IMR-90 (cell line): ENCODE measurements at regions not wholly inside any gene's neighbourhood (a gene's known extent, or its start where the extent isn't known, plus 50 kb on each side); places are given as distances from the start of the nearest gene placed in this dataset.

ENCODE experiments used
- ATAC-seq: fragments of 200-7000 bp; cut with Tn5 transposase; 2 replicates; pipeline ENCODE4 v1.9.1; 2020; ENCODE audit warnings: low read depth, mild to moderate bottlenecking, moderate library complexity
- BruUV-seq: library from RNA; stranded (reverse); fragments of 400-500 nt; replicated peaks from 2 replicates; lab custom pipeline; 2021; lab: Mats Ljungman, UMichigan
- CTCF ChIA-PET: fragments of 300-600 bp; formaldehyde crosslinking; extraction: SDS; loops from one replicate; lab custom pipeline; 2021; ENCODE audit warnings: antibody characterized with exemption; lab: Yijun Ruan, JAX
- POLR2A ChIA-PET: fragments of 300-600 bp; sonication (Branson Sonifier 250); formaldehyde crosslinking; loops from one replicate; lab custom pipeline; 2022; ENCODE audit warnings: antibody characterized with exemption; ENCODE audit not compliant: unreplicated experiment; lab: Charles Lee
- DNase-seq: peaks from one replicate; pipeline ENCODE4 v3.0.0; 2013
- H2AFZ ChIP-seq: replicated peaks from 2 replicates; pipeline ENCODE3; 2013; ENCODE audit warnings: low read length, mild to moderate bottlenecking; ENCODE audit not compliant: poor library complexity
- H2AK5ac ChIP-seq: 2 replicates; pipeline ENCODE4 v1.6.1; 2013; ENCODE audit warnings: low read depth, low read length, inconsistent platforms
- H2AK9ac ChIP-seq: replicated peaks from 2 replicates; pipeline ENCODE3; 2013; ENCODE audit warnings: mild to moderate bottlenecking, low read depth, low read length, moderate library complexity; ENCODE audit not compliant: poor library complexity
- H2BK120ac ChIP-seq: 2 replicates; pipeline ENCODE4 v1.6.1; 2013; ENCODE audit warnings: low read depth, low read length, inconsistent platforms
- H2BK15ac ChIP-seq: 3 replicates; pipeline ENCODE4 v1.6.1; 2013; ENCODE audit warnings: low read depth, low read length, inconsistent platforms
- H2BK20ac ChIP-seq: 2 replicates; pipeline ENCODE4 v1.6.1; 2013; ENCODE audit warnings: low read depth, mild to moderate bottlenecking, inconsistent platforms, low read length, moderate library complexity
- H2BK5ac ChIP-seq: 2 replicates; pipeline ENCODE4 v1.6.1; 2013; ENCODE audit warnings: mild to moderate bottlenecking, low read depth, low read length, inconsistent platforms; ENCODE audit not compliant: poor library complexity, severe bottlenecking
- H3K14ac ChIP-seq: replicated peaks from 2 replicates; pipeline ENCODE4 v1.6.1; 2013; ENCODE audit warnings: low read depth, low read length, inconsistent platforms
- H3K18ac ChIP-seq: 2 replicates; pipeline ENCODE4 v1.6.1; 2013; ENCODE audit warnings: low read depth, low read length, control low read depth
- H3K23ac ChIP-seq: 2 replicates; pipeline ENCODE4 v1.6.1; 2013; ENCODE audit warnings: low read depth, low read length, inconsistent platforms
- H3K27ac ChIP-seq: 2 replicates; pipeline ENCODE4 v1.5.1; 2013; ENCODE audit warnings: mild to moderate bottlenecking, control low read depth, low read length; ENCODE audit not compliant: insufficient read depth
- H3K27me3 ChIP-seq: 2 replicates; pipeline ENCODE4 v1.6.1; 2013; ENCODE audit warnings: low read length; ENCODE audit not compliant: control insufficient read depth, insufficient read depth
- H3K36me3 ChIP-seq: 2 replicates; pipeline ENCODE4 v1.6.1; 2013; ENCODE audit warnings: low read length, mixed read lengths; ENCODE audit not compliant: control insufficient read depth, insufficient read depth
- H3K4ac ChIP-seq: 2 replicates; pipeline ENCODE4 v1.6.1; 2013; ENCODE audit warnings: low read depth, low read length, inconsistent platforms
- H3K4me1 ChIP-seq: 2 replicates; pipeline ENCODE4 v1.6.1; 2013; ENCODE audit warnings: low read length, mixed read lengths; ENCODE audit not compliant: control insufficient read depth, insufficient read depth
- H3K4me2 ChIP-seq: 2 replicates; pipeline ENCODE4 v1.6.1; 2013; ENCODE audit warnings: low read depth, mild to moderate bottlenecking, control low read depth, low read length, moderate library complexity
- H3K4me3 ChIP-seq: 2 replicates; pipeline ENCODE4 v1.5.1; 2013; ENCODE audit warnings: low read depth, mild to moderate bottlenecking, control low read depth, low read length, moderate library complexity; ENCODE audit not compliant: insufficient read depth
- H3K56ac ChIP-seq: 2 replicates; pipeline ENCODE4 v1.6.1; 2013; ENCODE audit warnings: low read length, inconsistent platforms; ENCODE audit not compliant: insufficient read depth; ENCODE audit errors: extremely low read depth
- H3K79me1 ChIP-seq, 2 experiments: 2 replicates each; pipeline ENCODE4 v1.6.1; 2013; ENCODE audit warnings: low read length in 2 of 2, inconsistent platforms in 1 of 2, low read depth in 1 of 2
- H3K9ac ChIP-seq: 2 replicates; pipeline ENCODE4 v1.6.1; 2013; ENCODE audit warnings: low read depth, low read length, control low read depth
- H3K9me1 ChIP-seq: 2 replicates; pipeline ENCODE4 v1.6.1; 2013; ENCODE audit warnings: low read length, inconsistent platforms; ENCODE audit not compliant: insufficient read depth
- H3K9me3 ChIP-seq: 2 replicates; pipeline ENCODE4 v1.6.1; 2013; ENCODE audit warnings: low read length; ENCODE audit not compliant: control insufficient read depth, insufficient read depth
- H4K20me1 ChIP-seq: 2 replicates; pipeline ENCODE4 v1.6.1; 2013; ENCODE audit warnings: low read length, inconsistent platforms; ENCODE audit not compliant: insufficient read depth
- H4K5ac ChIP-seq: 2 replicates; pipeline ENCODE4 v1.6.1; 2013; ENCODE audit warnings: mild to moderate bottlenecking, low read depth, low read length, control low read depth
- H4K8ac ChIP-seq, 2 experiments: 2 replicates each; pipeline ENCODE4 v1.6.1; 2013; ENCODE audit warnings: low read depth in 2 of 2, low read length in 2 of 2, control low read depth in 1 of 2, inconsistent platforms in 1 of 2
- H4K91ac ChIP-seq: 2 replicates; pipeline ENCODE4 v1.6.1; 2013; ENCODE audit warnings: low read depth, low read length, inconsistent platforms; ENCODE audit not compliant: insufficient read depth
- CHD1 ChIP-seq: IDR thresholded peaks from 2 replicates; pipeline ENCODE4 v1.6.1; 2012; ENCODE audit warnings: low read depth, low read length, improper control_type of control experiment
- SMC3 ChIP-seq: fragments of 150-350 bp; IDR thresholded peaks from 2 replicates; pipeline ENCODE4 v1.6.1; 2016; ENCODE audit warnings: low read depth, mild to moderate bottlenecking, antibody characterized with exemption, low read length, moderate library complexity
- WGBS, 2 experiments: methylation state at CpG; one replicate each; pipeline versions ENCODE4 v1.1.5 to v1.1.7; 2013; ENCODE audit warnings: missing lambda C conversion rate in 2 of 2; ENCODE audit not compliant: insufficient read length in 1 of 2; ENCODE audit errors: extremely low coverage in 2 of 2; 5-methylcytosine and 5-hydroxymethylcytosine counted together
- dilution Hi-C: fragments of 300-500 bp; cut with HindIII; formaldehyde crosslinking; loops from one replicate; pipeline ENCODE4 v1.14.3; 2018; ENCODE audit warnings: low sequenced_read_pairs; ENCODE audit not compliant: unreplicated experiment
- in situ Hi-C: fragments of 300-500 bp; cut with MboI; formaldehyde crosslinking; loops from 3 replicates; pipeline ENCODE4 v1.14.3; 2019; ENCODE audit warnings: low sequenced_read_pairs, inconsistent platforms, mixed read lengths
- intact Hi-C: fragments of 100-400 bp; cut with micrococcal nuclease; formaldehyde crosslinking; loops from 2 replicates; pipeline ENCODE4 v1.10.0; 2022

GRCh38 chr14:49479432-49479831 lies 106.7 kb downstream of the RPS29 start:
- TF ChIP-seq CHD1 (no peak), SMC3 (no peak)
- no peak overlapping the region for H4K91ac ChIP-seq
- H4K20me1 ChIP-seq, result no peaks in the 10 kb centered on the region
- no peaks in the 10 kb centered on the region; the same call in 1 of the 2 replicates for H3K27me3 ChIP-seq
- no peaks in the 10 kb centered on the region for H3K4me1 ChIP-seq
- no peak overlapping the region for H3K9ac ChIP-seq
- H2AFZ ChIP-seq, result no peak overlapping the region
- no peak overlapping the region for H2BK15ac ChIP-seq
- H3K27ac ChIP-seq, result no peak overlapping the region
- POLR2A ChIA-PET, result no interaction called here
- no peak overlapping the region for H2BK20ac ChIP-seq
- intact Hi-C loops (no loop called here), in situ Hi-C loops (no loop called here), dilution Hi-C loops (no loop called here)
- H3K4me3 ChIP-seq, result no peak overlapping the region
- H2BK5ac ChIP-seq, result no peak overlapping the region
- no peaks in the 10 kb centered on the region for H3K36me3 ChIP-seq
- no peak overlapping the region for H2AK9ac ChIP-seq
- DNase-seq, result no peak
- H4K8ac ChIP-seq, result no peak overlapping the region
- CTCF ChIA-PET, result interaction anchor here (0.6 kb wide), 1 partner anchor 16 kb away, joined by 3 read pairs; no protein-coding TSS in a partner anchor
- no peak overlapping the region for H3K23ac ChIP-seq
- H3K56ac ChIP-seq, result no peak overlapping the region
- H4K5ac ChIP-seq, result no peak overlapping the region
- no peak overlapping the region for H2AK5ac ChIP-seq
- BruUV-seq, result no TSS peak
- no peak overlapping the region for H2BK120ac ChIP-seq
- ATAC-seq, result no peak
- no peak overlapping the region for H3K4me2 ChIP-seq
- H3K79me1 ChIP-seq, result no peaks in the 10 kb centered on the region
- H3K9me3 ChIP-seq, result no peaks in the 10 kb centered on the region
- no peaks in the 10 kb centered on the region for H3K9me1 ChIP-seq
- no peak overlapping the region for H3K18ac ChIP-seq
- H3K4ac ChIP-seq, result no peak overlapping the region
- WGBS, 2 experiments, result 0% methylated on average over 1 of the region's 5 CpGs; no CpG with 5 or more reads in 1 of the 2 experiments
- no peak overlapping the region for H3K14ac ChIP-seq
